Liver (tissue), 3 donors: ENCODE measurements at regions not wholly inside any gene's neighbourhood (a gene's known extent, or its start where the extent isn't known, plus 50 kb on each side); places are given as distances from the start of the nearest gene placed in this dataset.

Source experiments
- CTCF ChIP-seq: fragments of 150-350 bp; IDR thresholded peaks from 2 replicates; pipeline ENCODE4 v1.5.1; 2017; ENCODE audit warnings: improper control_type of control experiment, low read depth, low read length; ENCODE audit not compliant: missing input control
- EGR1 ChIP-seq, 2 donors: IDR thresholded peaks; 2 replicates each; pipeline ENCODE4 v1.6.1; 2016 to 2018; ENCODE audit warnings: antibody characterized with exemption in 2 of 2, low read depth in 2 of 2
- FOXA1 ChIP-seq: IDR thresholded peaks from 2 replicates; pipeline ENCODE4 v1.6.1; 2016; ENCODE audit warnings: antibody characterized with exemption
- HNF4G ChIP-seq: IDR thresholded peaks from 2 replicates; pipeline ENCODE4 v1.6.1; 2016; ENCODE audit warnings: antibody characterized with exemption
- JUND ChIP-seq, 2 donors: IDR thresholded peaks; 2 replicates each; pipeline ENCODE4 v1.6.1; 2016; ENCODE audit warnings: antibody characterized with exemption in 2 of 2
- RXRA ChIP-seq, 2 donors: IDR thresholded peaks; 2 replicates each; pipeline ENCODE4 v1.6.1; 2017 to 2018; ENCODE audit warnings: antibody characterized with exemption in 2 of 2, mild to moderate bottlenecking in 1 of 2
- YY1 ChIP-seq: IDR thresholded peaks from 2 replicates; pipeline ENCODE4 v1.6.1; 2016; ENCODE audit warnings: antibody characterized with exemption, mild to moderate bottlenecking
- ZBTB33 ChIP-seq: IDR thresholded peaks from 2 replicates; pipeline ENCODE4 v1.6.1; 2016; ENCODE audit warnings: antibody characterized with exemption
- donor health status: healthy.
- donor health status: healthy.

GRCh38 chr2:133766164-133766832 is 198.0 kb upstream of the NCKAP5 start:
- TF ChIP-seq CTCF (no peak), HNF4G (no peak), FOXA1 (no peak), RXRA (IDR thresholded peaks at IDR 0.05) (no peak), ZBTB33 (no peak), JUND (IDR thresholded peaks at IDR 0.05) (no peak), YY1 (no peak), EGR1 (IDR thresholded peaks at IDR 0.05; ENCODE audit: low read depth in 2 of 2) (no peak)
